ENCODE measurements at regions not wholly inside any gene's neighbourhood (a gene's known extent, or its start where the extent isn't known, plus 50 kb on each side); places are given as distances from the start of the nearest gene placed in this dataset.

DNA sequence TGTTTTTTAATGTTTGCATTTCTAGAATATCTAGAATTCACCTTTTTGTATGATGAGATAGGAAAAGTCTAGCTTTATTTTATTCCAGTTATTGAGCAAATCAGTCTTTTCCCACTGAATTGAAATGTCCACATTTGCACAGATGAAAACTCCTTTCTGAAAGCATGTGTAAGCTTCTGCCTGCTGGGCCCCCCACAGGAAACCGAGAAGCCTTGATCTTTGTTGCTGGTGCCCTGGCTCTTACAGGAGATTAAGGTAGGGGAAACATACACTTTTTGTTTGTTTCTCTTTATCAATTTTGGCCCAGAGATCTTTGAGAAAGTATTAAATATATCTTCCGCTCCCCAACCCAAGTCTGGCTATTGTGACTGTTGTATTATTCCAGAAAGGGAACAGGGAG is 87.2 kb upstream of the GNAZ start:
- TF ChIP-seq, protein P1, sequence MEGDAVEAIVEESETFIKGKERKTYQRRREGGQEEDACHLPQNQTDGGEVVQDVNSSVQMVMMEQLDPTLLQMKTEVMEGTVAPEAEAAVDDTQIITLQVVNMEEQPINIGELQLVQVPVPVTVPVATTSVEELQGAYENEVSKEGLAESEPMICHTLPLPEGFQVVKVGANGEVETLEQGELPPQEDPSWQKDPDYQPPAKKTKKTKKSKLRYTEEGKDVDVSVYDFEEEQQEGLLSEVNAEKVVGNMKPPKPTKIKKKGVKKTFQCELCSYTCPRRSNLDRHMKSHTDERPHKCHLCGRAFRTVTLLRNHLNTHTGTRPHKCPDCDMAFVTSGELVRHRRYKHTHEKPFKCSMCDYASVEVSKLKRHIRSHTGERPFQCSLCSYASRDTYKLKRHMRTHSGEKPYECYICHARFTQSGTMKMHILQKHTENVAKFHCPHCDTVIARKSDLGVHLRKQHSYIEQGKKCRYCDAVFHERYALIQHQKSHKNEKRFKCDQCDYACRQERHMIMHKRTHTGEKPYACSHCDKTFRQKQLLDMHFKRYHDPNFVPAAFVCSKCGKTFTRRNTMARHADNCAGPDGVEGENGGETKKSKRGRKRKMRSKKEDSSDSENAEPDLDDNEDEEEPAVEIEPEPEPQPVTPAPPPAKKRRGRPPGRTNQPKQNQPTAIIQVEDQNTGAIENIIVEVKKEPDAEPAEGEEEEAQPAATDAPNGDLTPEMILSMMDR (IDR thresholded peaks at IDR 0.05): no peak
- TF ChIP-seq POLR2A (IDR thresholded peaks at IDR 0.05): no peak

Data from body of pancreas (tissue), 4 donors.